ENCODE measurements at regions not wholly inside any gene's neighbourhood (a gene's known extent, or its start where the extent isn't known, plus 50 kb on each side); places are given as distances from the start of the nearest gene placed in this dataset.

DNA sequence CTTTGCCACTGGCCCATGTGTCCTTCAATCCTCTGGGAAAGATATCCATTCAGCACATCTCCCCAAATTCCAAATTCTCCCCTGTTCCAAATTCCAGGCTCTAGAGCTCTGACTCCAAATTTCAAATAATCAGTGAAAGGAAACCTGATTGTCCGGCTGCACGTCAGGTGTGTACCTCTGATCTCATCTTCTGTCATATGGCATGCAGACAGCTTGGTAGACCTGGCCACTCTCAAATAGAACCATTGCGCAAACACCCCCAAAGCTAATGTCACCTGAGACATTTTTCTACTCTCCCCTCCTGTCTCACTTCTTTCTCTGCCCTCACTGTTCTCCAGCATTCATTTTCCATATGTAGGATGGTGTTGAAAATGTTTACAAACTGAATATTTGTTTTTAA, 337.0 kb upstream of the DYNLRB2 start:
- TF ChIP-seq POLR2AphosphoS5 (IDR thresholded peaks at IDR 0.05; ENCODE audit: borderline replicate concordance, low read depth, low read length) (no peak), FOXP2 (optimal IDR thresholded peaks at IDR 0.05; ENCODE audit: control extremely low read depth, extremely low read length, insufficient read depth) (no peak), EZH2 (IDR thresholded peaks at IDR 0.05) (no peak)
- Histone ChIP-seq H3K27ac (no peak overlapping the region), H3K36me3 (ENCODE audit: insufficient read depth, low read length) (no peaks in the 10 kb centered on the region), H3K4me3 (no peak overlapping the region), H3K9ac (ENCODE audit: insufficient read length) (no peak overlapping the region), H3K9me3 (ENCODE audit: low read depth, low read length) (no peaks in the 10 kb centered on the region)
- DNase-seq (ENCODE audit: low read depth, low spot score): no peak

DNA sequence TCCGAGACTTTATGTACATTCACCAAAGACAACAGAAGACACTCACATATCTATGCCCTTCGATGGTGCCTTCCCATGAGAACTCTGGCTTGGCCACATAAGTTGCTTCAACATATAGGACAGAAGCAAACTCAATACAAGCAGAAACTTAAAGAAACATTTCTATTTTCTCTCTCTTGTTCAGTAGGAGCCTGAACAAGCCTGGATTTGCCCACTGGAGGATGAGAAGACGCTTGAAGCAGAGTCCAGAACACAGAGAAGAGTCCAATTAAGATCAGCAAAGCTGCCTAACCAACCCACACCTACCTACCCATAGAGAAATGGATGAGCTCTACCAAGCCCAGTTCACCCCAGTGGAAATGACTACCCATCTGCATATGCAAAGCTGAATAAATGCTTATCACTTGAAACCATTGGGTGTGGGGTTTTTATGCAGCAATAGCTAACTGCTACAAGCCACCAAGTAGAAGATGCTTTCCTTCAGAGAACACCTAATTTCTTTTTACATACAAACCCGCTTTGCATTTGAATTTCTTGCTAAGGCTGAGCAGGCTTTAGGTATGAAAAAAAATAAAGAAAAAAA, 337.9 kb upstream of the DYNLRB2 start:
- Histone ChIP-seq H3K4me3 (no peak overlapping the region), H3K9me3 (ENCODE audit: low read depth, low read length) (no peaks in the 10 kb centered on the region), H3K9ac (ENCODE audit: insufficient read length) (no peak overlapping the region), H3K27ac (no peak overlapping the region), H3K36me3 (ENCODE audit: insufficient read depth, low read length) (no peaks in the 10 kb centered on the region)
- DNase-seq (ENCODE audit: low read depth, low spot score): no peak
- TF ChIP-seq POLR2AphosphoS5 (IDR thresholded peaks at IDR 0.05; ENCODE audit: borderline replicate concordance, low read depth, low read length) (no peak), FOXP2 (optimal IDR thresholded peaks at IDR 0.05; ENCODE audit: control extremely low read depth, extremely low read length, insufficient read depth) (no peak), EZH2 (IDR thresholded peaks at IDR 0.05) (no peak)

- Histone ChIP-seq H3K9ac (ENCODE audit: insufficient read length) (no peak overlapping the region), H3K4me3 (no peak overlapping the region), H3K36me3 (ENCODE audit: insufficient read depth, low read length) (no peaks in the 10 kb centered on the region), H3K27ac (no peak overlapping the region), H3K9me3 (ENCODE audit: low read depth, low read length) (no peaks in the 10 kb centered on the region)
- TF ChIP-seq EZH2 (IDR thresholded peaks at IDR 0.05) (no peak), POLR2AphosphoS5 (IDR thresholded peaks at IDR 0.05; ENCODE audit: borderline replicate concordance, low read depth, low read length) (no peak), FOXP2 (optimal IDR thresholded peaks at IDR 0.05; ENCODE audit: control extremely low read depth, extremely low read length, insufficient read depth) (no peak)
- DNase-seq (ENCODE audit: low read depth, low spot score): no peak
Observed at GRCh38 chr16:80200079-80200478, 340.7 kb upstream of the DYNLRB2 start.

DNA sequence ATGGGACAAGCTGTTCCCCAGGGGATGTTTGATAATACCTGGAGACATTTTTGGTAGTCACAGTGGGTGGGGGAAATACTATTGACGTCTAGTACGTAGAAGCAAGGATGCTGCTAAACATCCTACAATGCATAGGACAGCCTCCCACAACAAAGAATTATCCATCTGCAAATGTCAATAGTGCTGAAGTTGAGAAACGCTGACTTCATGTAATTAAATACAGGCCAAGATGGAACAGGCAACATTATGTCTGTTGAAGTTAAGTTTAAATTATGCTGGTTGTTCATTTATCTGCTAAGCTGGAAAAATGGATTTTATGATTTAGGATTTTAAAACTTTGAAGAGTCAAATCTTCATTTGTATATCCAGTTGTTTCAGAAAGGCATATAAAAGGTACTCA, 341.2 kb upstream of the DYNLRB2 start:
- no peaks in the 10 kb centered on the region for H3K36me3 ChIP-seq (ENCODE audit: insufficient read depth, low read length)
- H3K27ac ChIP-seq: no peak overlapping the region
- H3K9ac ChIP-seq (ENCODE audit: insufficient read length): no peak overlapping the region
- TF ChIP-seq EZH2 (IDR thresholded peaks at IDR 0.05) (no peak), POLR2AphosphoS5 (IDR thresholded peaks at IDR 0.05; ENCODE audit: borderline replicate concordance, low read depth, low read length) (no peak), FOXP2 (optimal IDR thresholded peaks at IDR 0.05; ENCODE audit: control extremely low read depth, extremely low read length, insufficient read depth) (no peak)
- DNase-seq (ENCODE audit: low read depth, low spot score): no peak
- no peak overlapping the region for H3K4me3 ChIP-seq
- no peaks in the 10 kb centered on the region for H3K9me3 ChIP-seq (ENCODE audit: low read depth, low read length)

- Histone ChIP-seq H3K36me3 (ENCODE audit: insufficient read depth, low read length) (no peaks in the 10 kb centered on the region), H3K27ac (no peak overlapping the region), H3K9ac (ENCODE audit: insufficient read length) (no peak overlapping the region), H3K9me3 (ENCODE audit: low read depth, low read length) (no peaks in the 10 kb centered on the region), H3K4me3 (no peak overlapping the region)
- TF ChIP-seq EZH2 (IDR thresholded peaks at IDR 0.05) (no peak), POLR2AphosphoS5 (IDR thresholded peaks at IDR 0.05; ENCODE audit: borderline replicate concordance, low read depth, low read length) (no peak), FOXP2 (optimal IDR thresholded peaks at IDR 0.05; ENCODE audit: control extremely low read depth, extremely low read length, insufficient read depth) (no peak)
- DNase-seq (ENCODE audit: low read depth, low spot score): no peak
Observed at GRCh38 chr16:80198311-80199299, 342.2 kb upstream of the DYNLRB2 start.

DNA sequence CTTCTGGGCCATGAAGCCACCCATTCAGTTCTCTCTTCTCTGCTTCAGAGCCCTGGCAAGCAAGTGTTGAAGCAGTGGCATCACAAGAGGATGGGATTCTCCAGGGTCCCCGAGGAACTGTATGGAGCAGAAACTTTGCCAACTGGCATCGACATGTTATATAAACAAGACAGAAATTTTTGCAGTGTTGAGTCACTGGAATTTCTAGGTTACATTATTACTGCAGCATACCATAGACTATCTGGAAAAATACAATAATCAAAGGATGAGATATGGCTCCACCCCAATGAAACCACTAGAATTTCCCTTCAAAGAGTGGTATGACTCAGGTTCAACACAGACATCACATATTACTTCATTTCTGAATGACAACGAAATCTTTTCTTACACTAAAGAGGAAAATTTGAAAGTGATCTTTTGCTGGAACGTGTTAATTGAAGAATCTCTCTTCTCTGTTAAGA, 343.0 kb upstream of the DYNLRB2 start:
- H3K9ac ChIP-seq (ENCODE audit: insufficient read length): no peak overlapping the region
- DNase-seq (ENCODE audit: low read depth, low spot score): no peak
- no peak for TF ChIP-seq FOXP2 (optimal IDR thresholded peaks at IDR 0.05; ENCODE audit: control extremely low read depth, extremely low read length, insufficient read depth)
- no peak for TF ChIP-seq POLR2AphosphoS5 (IDR thresholded peaks at IDR 0.05; ENCODE audit: borderline replicate concordance, low read depth, low read length)
- H3K36me3 ChIP-seq (ENCODE audit: insufficient read depth, low read length): no peaks in the 10 kb centered on the region
- no peak overlapping the region for H3K27ac ChIP-seq
- H3K4me3 ChIP-seq: no peak overlapping the region
- no peaks in the 10 kb centered on the region for H3K9me3 ChIP-seq (ENCODE audit: low read depth, low read length)

DNA sequence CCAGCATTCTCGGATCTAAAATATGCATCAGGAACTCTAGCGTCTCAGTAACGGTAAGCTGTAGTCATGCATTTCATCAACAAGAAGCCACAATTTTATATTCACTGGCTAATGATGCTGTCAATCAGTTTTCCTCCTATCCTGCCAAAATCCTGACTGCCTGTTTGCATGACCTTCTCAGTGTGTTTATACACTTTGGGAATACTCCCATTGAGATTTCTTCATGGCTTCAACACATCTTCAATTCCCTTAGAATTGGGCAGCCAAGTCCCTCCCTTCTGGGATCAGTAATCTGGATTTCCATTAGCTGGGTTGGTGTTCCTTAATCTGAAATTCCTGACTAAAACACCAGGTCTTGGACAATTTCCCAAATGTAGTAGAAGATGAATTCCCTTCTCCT, 348.9 kb upstream of the DYNLRB2 start:
- H3K4me3 ChIP-seq: no peak overlapping the region
- no peak overlapping the region for H3K9ac ChIP-seq (ENCODE audit: insufficient read length)
- no peak overlapping the region for H3K27ac ChIP-seq
- H3K9me3 ChIP-seq (ENCODE audit: low read depth, low read length): no peaks in the 10 kb centered on the region
- no peak for DNase-seq (ENCODE audit: low read depth, low spot score)
- no peak for TF ChIP-seq EZH2 (IDR thresholded peaks at IDR 0.05)
- no peak for TF ChIP-seq POLR2AphosphoS5 (IDR thresholded peaks at IDR 0.05; ENCODE audit: borderline replicate concordance, low read depth, low read length)
- no peak for TF ChIP-seq FOXP2 (optimal IDR thresholded peaks at IDR 0.05; ENCODE audit: control extremely low read depth, extremely low read length, insufficient read depth)
- no peaks in the 10 kb centered on the region for H3K36me3 ChIP-seq (ENCODE audit: insufficient read depth, low read length)

DNA sequence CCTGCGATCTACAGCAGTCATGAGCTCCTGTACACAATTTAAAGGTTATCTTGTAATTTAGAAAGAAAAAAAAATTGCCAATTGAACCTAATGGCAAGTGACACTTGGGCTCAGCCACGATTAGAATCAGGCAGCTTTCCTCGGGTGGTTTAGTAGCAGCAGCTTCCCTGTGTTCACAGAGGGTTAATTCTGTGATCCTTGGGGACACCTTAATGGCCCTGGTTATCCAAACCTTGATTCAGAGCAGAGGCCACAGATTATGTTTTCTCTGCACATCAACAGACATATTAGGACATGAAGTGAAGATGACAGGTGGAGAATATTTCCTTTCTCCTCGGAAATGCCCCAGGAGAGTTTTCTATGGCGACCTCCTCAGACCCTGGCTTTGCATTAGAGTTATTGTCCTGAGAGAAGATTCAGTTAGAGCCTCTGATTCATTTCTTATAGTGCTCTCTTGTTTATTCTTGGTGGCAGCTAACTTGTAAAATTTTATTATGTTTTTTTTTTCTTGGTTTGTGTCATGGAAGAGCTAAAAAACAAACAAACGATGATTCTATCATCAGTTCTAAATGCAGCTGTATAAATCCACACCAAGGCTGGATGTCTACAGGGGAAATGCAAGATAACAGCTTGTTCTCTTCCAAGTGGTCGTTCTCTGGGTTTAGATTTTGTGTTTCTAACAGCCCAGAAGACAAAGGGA, 351.2 kb upstream of the DYNLRB2 start:
- TF ChIP-seq FOXP2 (optimal IDR thresholded peaks at IDR 0.05; ENCODE audit: control extremely low read depth, extremely low read length, insufficient read depth) (no peak), EZH2 (IDR thresholded peaks at IDR 0.05) (no peak), POLR2AphosphoS5 (IDR thresholded peaks at IDR 0.05; ENCODE audit: borderline replicate concordance, low read depth, low read length) (no peak)
- Histone ChIP-seq H3K4me3 (no peak overlapping the region), H3K9ac (ENCODE audit: insufficient read length) (no peak overlapping the region), H3K9me3 (ENCODE audit: low read depth, low read length) (no peaks in the 10 kb centered on the region), H3K27ac (no peak overlapping the region), H3K36me3 (ENCODE audit: insufficient read depth, low read length) (no peaks in the 10 kb centered on the region)
- no peak for DNase-seq (ENCODE audit: low read depth, low spot score)
